AG10803 (cell line): ENCODE measurements at regions not wholly inside any gene's neighbourhood (a gene's known extent, or its start where the extent isn't known, plus 50 kb on each side); places are given as distances from the start of the nearest gene placed in this dataset.
"Not testable (repeated sequence)": the region's sequence is repeated elsewhere in the genome, so short reads cannot be mapped to it uniquely, and the experiment has no call there.

ENCODE experiments used
- DNase-seq: peaks from one replicate; pipeline ENCODE4 v3.0.0; 2010; ENCODE audit warnings: low read depth
- H3K4me3 ChIP-seq: 2 replicates; pipeline ENCODE4 v1.5.1; 2011; ENCODE audit warnings: mild to moderate bottlenecking, low read length, control low read depth
- TF ChIP-seq, protein P1 (sequence below): conservative IDR thresholded peaks from 2 replicates; pipeline ENCODE4 v1.5.1; 2011; ENCODE audit warnings: mild to moderate bottlenecking, low read length, control low read depth, inconsistent platforms

DNA sequence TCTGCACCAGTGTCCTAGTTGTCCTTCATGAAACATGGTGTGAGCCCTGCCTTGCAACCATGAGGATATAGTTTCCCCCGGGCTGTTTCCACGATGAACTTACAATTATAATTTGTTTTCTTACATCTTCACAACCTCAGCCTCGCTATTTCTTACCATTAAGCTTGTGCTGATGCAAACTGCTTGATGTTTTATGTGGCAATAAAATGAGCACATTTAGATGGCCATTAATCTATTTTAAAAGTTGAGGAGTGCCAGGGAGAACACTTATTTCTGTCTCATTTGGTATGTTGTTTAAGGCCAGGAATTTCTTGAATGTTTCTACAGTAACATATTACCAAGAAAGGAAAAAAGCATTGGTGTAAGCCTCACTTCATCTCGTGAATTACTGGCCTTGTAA lies 214.5 kb upstream of the SLC8A1 start:
- DNase-seq: peak; percentile 74
- TF ChIP-seq, protein P1, sequence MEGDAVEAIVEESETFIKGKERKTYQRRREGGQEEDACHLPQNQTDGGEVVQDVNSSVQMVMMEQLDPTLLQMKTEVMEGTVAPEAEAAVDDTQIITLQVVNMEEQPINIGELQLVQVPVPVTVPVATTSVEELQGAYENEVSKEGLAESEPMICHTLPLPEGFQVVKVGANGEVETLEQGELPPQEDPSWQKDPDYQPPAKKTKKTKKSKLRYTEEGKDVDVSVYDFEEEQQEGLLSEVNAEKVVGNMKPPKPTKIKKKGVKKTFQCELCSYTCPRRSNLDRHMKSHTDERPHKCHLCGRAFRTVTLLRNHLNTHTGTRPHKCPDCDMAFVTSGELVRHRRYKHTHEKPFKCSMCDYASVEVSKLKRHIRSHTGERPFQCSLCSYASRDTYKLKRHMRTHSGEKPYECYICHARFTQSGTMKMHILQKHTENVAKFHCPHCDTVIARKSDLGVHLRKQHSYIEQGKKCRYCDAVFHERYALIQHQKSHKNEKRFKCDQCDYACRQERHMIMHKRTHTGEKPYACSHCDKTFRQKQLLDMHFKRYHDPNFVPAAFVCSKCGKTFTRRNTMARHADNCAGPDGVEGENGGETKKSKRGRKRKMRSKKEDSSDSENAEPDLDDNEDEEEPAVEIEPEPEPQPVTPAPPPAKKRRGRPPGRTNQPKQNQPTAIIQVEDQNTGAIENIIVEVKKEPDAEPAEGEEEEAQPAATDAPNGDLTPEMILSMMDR: no peak
- H3K4me3 ChIP-seq: no peak overlapping the region

- H3K4me3 ChIP-seq: no peak overlapping the region
- peak; percentile 75 for DNase-seq
- TF ChIP-seq, protein P1: no peak
These were observed 216.5 kb upstream of the SLC8A1 start for GRCh38 chr2:40668425-40668824.

GRCh38 chr2:40676134-40676790 lies 224.4 kb upstream of the SLC8A1 start:
- DNase-seq: not testable (repeated sequence)

DNA sequence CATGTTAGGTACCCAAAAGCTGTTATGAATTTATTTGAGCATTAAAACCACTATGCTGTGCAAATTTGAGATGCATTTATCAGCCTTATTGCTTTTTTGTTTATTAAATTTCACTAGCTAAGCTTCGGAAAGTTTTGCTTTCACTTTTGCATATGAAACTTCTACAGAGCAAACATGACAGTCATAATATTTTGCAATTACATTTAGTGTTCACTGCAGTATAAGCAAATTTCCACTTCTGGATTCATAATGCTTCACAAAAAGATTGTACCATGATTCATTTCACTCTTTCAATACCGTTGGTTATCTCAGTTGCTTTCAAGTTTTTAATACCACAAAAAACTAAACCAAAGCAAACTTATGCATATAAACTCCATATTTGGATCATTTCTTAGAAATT lies 228.7 kb upstream of the SLC8A1 start:
- peak; percentile 16 for DNase-seq
- peak overlapping the region; percentile 33 for H3K4me3 ChIP-seq
- TF ChIP-seq, protein P1: no peak

More at GRCh38 chr2:40676134-40676790, 224.4 kb upstream of the SLC8A1 start:
- H3K4me3 ChIP-seq: not testable (repeated sequence)

DNA sequence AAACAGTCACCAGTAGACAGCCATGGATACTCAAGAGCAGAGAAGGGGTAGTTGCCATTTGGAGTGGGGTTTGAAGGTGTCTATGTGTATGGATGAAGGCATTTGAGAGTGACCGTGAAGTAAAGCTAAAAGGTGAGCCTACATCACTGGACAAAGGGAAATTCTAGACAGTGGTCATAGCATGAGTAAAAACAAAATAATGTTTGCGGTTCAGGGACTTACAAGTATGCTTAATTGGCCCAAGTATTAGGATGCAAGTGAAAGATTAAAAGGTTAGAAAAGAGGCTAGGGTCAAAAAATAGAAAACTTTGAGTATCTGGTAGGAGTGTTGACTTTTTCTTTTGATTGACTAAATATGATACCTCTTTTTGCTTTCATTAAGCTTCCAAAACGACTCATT lies 238.1 kb upstream of the SLC8A1 start:
- H3K4me3 ChIP-seq: no peak overlapping the region
- no peak for DNase-seq
- TF ChIP-seq, protein P1: no peak

DNA sequence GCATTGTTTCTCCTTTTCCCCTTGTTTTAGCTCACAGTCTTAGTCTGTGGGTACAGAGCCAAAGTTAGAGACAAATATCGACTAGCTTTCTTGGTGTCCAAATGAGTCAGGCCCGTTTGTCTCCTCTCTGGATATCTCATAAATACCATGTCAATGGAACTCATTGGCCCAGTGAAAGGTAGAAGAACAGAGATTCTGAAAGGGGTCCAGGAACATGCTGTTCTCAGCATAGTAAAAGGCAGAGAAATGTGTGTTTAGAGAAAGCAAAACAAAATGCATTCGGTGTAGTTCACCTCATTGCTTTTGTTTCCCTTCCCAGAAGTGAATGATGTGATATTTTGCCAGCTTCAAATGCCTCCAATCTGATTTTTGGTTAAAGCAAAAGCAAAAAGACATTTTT lies 238.6 kb upstream of the SLC8A1 start:
- TF ChIP-seq, protein P1: no peak
- DNase-seq: no peak
- H3K4me3 ChIP-seq: no peak overlapping the region

DNA sequence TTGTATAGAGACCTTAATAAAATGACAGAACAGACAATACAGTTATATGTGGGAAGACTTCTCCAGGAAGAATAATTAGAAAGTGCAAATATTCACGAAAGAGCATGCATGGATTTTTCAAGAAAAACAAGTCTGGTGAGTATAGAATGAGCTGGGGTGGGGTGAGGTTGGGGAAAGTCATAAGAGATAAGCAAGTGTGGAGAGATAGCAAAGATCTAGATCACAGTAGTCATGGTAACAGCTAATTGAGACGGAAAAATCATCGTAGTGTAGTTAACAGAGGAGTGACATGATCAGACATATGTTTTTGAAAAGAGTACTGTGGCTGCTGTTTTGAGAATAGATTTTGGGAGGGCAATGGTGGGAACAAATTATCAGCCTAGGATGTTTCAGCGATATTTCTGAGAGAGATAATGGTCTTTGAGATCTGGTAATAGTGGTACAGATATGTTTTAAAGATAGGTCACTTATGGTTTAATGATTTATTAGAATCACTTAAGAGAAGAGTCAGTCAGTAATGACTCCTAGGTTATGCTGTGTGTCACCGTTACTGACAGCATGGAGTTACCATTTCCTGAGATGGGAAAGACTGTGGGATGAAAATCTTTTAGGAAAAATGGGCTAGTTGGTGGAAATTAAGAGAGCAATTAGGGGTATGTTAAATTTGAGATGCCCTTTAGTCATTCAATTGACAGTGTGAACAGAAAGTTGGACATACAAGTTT lies 248.5 kb upstream of the SLC8A1 start:
- no peak for DNase-seq
- H3K4me3 ChIP-seq: no peak overlapping the region
- TF ChIP-seq, protein P1: no peak

DNA sequence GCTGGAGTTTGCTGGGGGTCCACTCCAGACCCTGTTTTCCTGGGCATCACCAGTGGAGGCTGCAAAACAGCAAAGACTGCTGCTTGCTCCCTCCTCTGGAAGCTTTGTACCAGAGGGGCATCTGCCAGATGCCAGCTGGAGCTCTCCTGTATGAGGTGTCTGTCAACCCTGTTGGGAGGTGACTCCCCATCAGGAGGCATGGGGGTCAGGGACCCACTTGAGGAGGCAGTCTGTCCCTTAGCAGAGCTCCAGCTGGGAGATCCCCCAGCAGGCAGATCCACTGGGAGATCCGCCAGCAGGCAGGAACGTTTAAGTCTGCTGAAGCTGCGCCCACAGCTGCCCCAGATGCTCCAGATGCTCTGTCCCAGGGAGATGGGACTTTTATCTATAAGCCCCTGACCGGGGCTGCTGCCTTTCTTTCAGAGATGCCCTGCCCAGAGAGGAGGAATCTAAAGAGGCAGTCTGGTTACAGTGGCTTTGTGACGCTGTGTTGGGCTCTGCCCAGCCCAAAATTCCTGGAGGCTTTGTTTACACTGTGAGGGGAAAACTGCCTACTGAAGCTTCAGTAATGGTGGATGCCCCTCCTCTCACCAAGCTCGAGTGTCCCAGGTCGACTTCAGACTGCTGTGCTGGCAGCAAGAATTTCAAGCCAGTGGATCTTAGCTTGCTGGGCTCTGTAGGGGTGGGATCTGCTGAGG lies 260.5 kb upstream of the SLC8A1 start:
- DNase-seq: peak; percentile 13
- H3K4me3 ChIP-seq: not testable (repeated sequence)
